GM19467 (cell line): ENCODE measurements at regions not wholly inside any gene's neighbourhood (a gene's known extent, or its start where the extent isn't known, plus 50 kb on each side); places are given as distances from the start of the nearest gene placed in this dataset.
"Not testable (repeated sequence)": the region's sequence is repeated elsewhere in the genome, so short reads cannot be mapped to it uniquely, and the experiment has no call there.

ENCODE experiments used
- ATAC-seq: cut with Tn5 transposase; IDR thresholded peaks from one replicate; pipeline ENCODE4 v1.9.1; 2021; ENCODE audit warnings: mild to moderate bottlenecking, moderate library complexity; ENCODE audit not compliant: unreplicated experiment

- ATAC-seq: no peak
These were observed 56.0 kb upstream of the LRPPRC start for GRCh38 chr2:44051593-44052347.

GRCh38 chr2:44052584-44052983 is 56.8 kb upstream of the LRPPRC start:
- no peak for ATAC-seq

GRCh38 chr2:44053052-44053451 is 57.3 kb upstream of the LRPPRC start:
- ATAC-seq: no peak

- no peak for ATAC-seq
These were observed 57.7 kb upstream of the LRPPRC start for GRCh38 chr2:44053456-44053855.

- no peak for ATAC-seq
These were observed 59.4 kb upstream of the LRPPRC start for GRCh38 chr2:44055229-44055628.

GRCh38 chr2:44055664-44056063 is 59.9 kb upstream of the LRPPRC start:
- ATAC-seq: no peak

- ATAC-seq: no peak
These were observed 61.2 kb upstream of the LRPPRC start for GRCh38 chr2:44056947-44057346.

GRCh38 chr2:44060286-44060685 is 64.5 kb upstream of the LRPPRC start:
- ATAC-seq: not testable (repeated sequence)

- no peak for ATAC-seq
These were observed 65.2 kb upstream of the LRPPRC start for GRCh38 chr2:44060990-44061389.

- ATAC-seq: no peak
These were observed 65.7 kb upstream of the LRPPRC start for GRCh38 chr2:44061469-44061868.

GRCh38 chr2:44061876-44062275 is 66.1 kb upstream of the LRPPRC start:
- no peak for ATAC-seq

- ATAC-seq: no peak
These were observed 67.2 kb upstream of the LRPPRC start for GRCh38 chr2:44063033-44063432.

GRCh38 chr2:44064281-44064680 is 68.5 kb upstream of the LRPPRC start:
- not testable (repeated sequence) for ATAC-seq

GRCh38 chr2:44067012-44067790 is 71.4 kb upstream of the LRPPRC start:
- ATAC-seq: not testable (repeated sequence)

GRCh38 chr2:44067791-44068181 is 72.0 kb upstream of the LRPPRC start:
- not testable (repeated sequence) for ATAC-seq

- no peak for ATAC-seq
These were observed 75.8 kb upstream of the LRPPRC start for GRCh38 chr2:44071454-44072046.

GRCh38 chr2:44073667-44074066 is 77.9 kb upstream of the LRPPRC start:
- not testable (repeated sequence) for ATAC-seq

GRCh38 chr2:44074795-44075194 is 79.0 kb upstream of the LRPPRC start:
- not testable (repeated sequence) for ATAC-seq

- no peak for ATAC-seq
These were observed 79.8 kb upstream of the LRPPRC start for GRCh38 chr2:44075541-44075940.

GRCh38 chr2:44077942-44078511 is 82.2 kb upstream of the LRPPRC start:
- no peak for ATAC-seq

GRCh38 chr2:44079686-44080085 is 83.9 kb upstream of the LRPPRC start:
- ATAC-seq: no peak
